ENCODE measurements at regions not wholly inside any gene's neighbourhood (a gene's known extent, or its start where the extent isn't known, plus 50 kb on each side); places are given as distances from the start of the nearest gene placed in this dataset.

- Histone ChIP-seq H2AFZ (no peak overlapping the region), H3K27me3 (no peaks in the 10 kb centered on the region), H3K4me1 (ENCODE audit: insufficient read depth) (no peaks in the 10 kb centered on the region), H3K9me3 (ENCODE audit: low read depth) (no peaks in the 10 kb centered on the region), H3K9me2 (replicated peaks; ENCODE audit: insufficient read depth) (no peaks in the 10 kb centered on the region), H3K79me2 (no peaks in the 10 kb centered on the region), H3K27ac (no peak overlapping the region), H3K36me3 (replicated peaks; ENCODE audit: insufficient read depth, low read depth) (no peaks in the 10 kb centered on the region), H3K4me2 (no peak overlapping the region), H3K4me3 (no peak overlapping the region), H4K20me1 (ENCODE audit: insufficient read depth, poor library complexity, severe bottlenecking) (no peaks in the 10 kb centered on the region)
- DNase-seq (ENCODE audit: low spot score), result no peak
- TF ChIP-seq EZH2phosphoT487 (IDR thresholded peaks at IDR 0.05; ENCODE audit: low read depth, severe bottlenecking, unreplicated experiment) (no peak), EZH2 (IDR thresholded peaks at IDR 0.05; ENCODE audit: borderline replicate concordance) (no peak), CTCF (IDR thresholded peaks at IDR 0.05; ENCODE audit: poor library complexity) (no peak)
- 98% methylated on average over 2 of the region's 2 CpGs for WGBS (ENCODE audit: low lambda C conversion rate, missing lambda C conversion rate)
These were observed 62.1 kb upstream of the DCBLD2 start for GRCh38 chr3:98963546-98963945.

GRCh38 chr3:98962951-98963350, 61.5 kb upstream of the DCBLD2 start:
- Histone ChIP-seq H3K36me3 (replicated peaks; ENCODE audit: insufficient read depth, low read depth) (no peaks in the 10 kb centered on the region), H3K4me3 (no peak overlapping the region), H3K9me2 (replicated peaks; ENCODE audit: insufficient read depth) (no peaks in the 10 kb centered on the region), H4K20me1 (ENCODE audit: insufficient read depth, poor library complexity, severe bottlenecking) (no peaks in the 10 kb centered on the region), H3K27ac (no peak overlapping the region), H2AFZ (no peak overlapping the region), H3K9me3 (ENCODE audit: low read depth) (no peaks in the 10 kb centered on the region), H3K4me2 (no peak overlapping the region), H3K27me3 (no peaks in the 10 kb centered on the region), H3K4me1 (ENCODE audit: insufficient read depth) (no peaks in the 10 kb centered on the region), H3K79me2 (no peaks in the 10 kb centered on the region)
- TF ChIP-seq EZH2phosphoT487 (IDR thresholded peaks at IDR 0.05; ENCODE audit: low read depth, severe bottlenecking, unreplicated experiment) (no peak), EZH2 (IDR thresholded peaks at IDR 0.05; ENCODE audit: borderline replicate concordance) (no peak), CTCF (IDR thresholded peaks at IDR 0.05; ENCODE audit: poor library complexity) (no peak)
- DNase-seq (ENCODE audit: low spot score), result no peak

GRCh38 chr3:98962189-98962930, 60.9 kb upstream of the DCBLD2 start:
- H2AFZ ChIP-seq, result no peak overlapping the region

More at GRCh38 chr3:98962189-98962930, 60.9 kb upstream of the DCBLD2 start:
- no peak overlapping the region for H3K27ac ChIP-seq
- TF ChIP-seq CTCF (IDR thresholded peaks at IDR 0.05; ENCODE audit: poor library complexity) (no peak), EZH2 (IDR thresholded peaks at IDR 0.05; ENCODE audit: borderline replicate concordance) (no peak), EZH2phosphoT487 (IDR thresholded peaks at IDR 0.05; ENCODE audit: low read depth, severe bottlenecking, unreplicated experiment) (no peak)
- H3K4me1 ChIP-seq (ENCODE audit: insufficient read depth), result no peaks in the 10 kb centered on the region
- no peaks in the 10 kb centered on the region for H3K36me3 ChIP-seq (replicated peaks; ENCODE audit: insufficient read depth, low read depth)
- no peaks in the 10 kb centered on the region for H4K20me1 ChIP-seq (ENCODE audit: insufficient read depth, poor library complexity, severe bottlenecking)
- WGBS (ENCODE audit: low lambda C conversion rate, missing lambda C conversion rate), result 87% methylated on average over 4 of the region's 4 CpGs
- peak; percentile 5 for DNase-seq (ENCODE audit: low spot score)
- H3K79me2 ChIP-seq, result no peaks in the 10 kb centered on the region
- H3K4me3 ChIP-seq, result no peak overlapping the region
- no peaks in the 10 kb centered on the region for H3K9me2 ChIP-seq (replicated peaks; ENCODE audit: insufficient read depth)
- no peaks in the 10 kb centered on the region for H3K9me3 ChIP-seq (ENCODE audit: low read depth)
- H3K27me3 ChIP-seq, result no peaks in the 10 kb centered on the region
- no peak overlapping the region for H3K4me2 ChIP-seq
